Glomerular endothelial cell (primary cell): ENCODE measurements at regions not wholly inside any gene's neighbourhood (a gene's known extent, or its start where the extent isn't known, plus 50 kb on each side); places are given as distances from the start of the nearest gene placed in this dataset.
"Not testable (repeated sequence)": the region's sequence is repeated elsewhere in the genome, so short reads cannot be mapped to it uniquely, and the experiment has no call there.

Experiments used
- DNase-seq: peaks from one replicate; pipeline ENCODE4 v3.0.0-alpha.2; 2011; ENCODE audit warnings: low read depth, low spot score; ENCODE audit errors: extremely low read depth

DNA sequence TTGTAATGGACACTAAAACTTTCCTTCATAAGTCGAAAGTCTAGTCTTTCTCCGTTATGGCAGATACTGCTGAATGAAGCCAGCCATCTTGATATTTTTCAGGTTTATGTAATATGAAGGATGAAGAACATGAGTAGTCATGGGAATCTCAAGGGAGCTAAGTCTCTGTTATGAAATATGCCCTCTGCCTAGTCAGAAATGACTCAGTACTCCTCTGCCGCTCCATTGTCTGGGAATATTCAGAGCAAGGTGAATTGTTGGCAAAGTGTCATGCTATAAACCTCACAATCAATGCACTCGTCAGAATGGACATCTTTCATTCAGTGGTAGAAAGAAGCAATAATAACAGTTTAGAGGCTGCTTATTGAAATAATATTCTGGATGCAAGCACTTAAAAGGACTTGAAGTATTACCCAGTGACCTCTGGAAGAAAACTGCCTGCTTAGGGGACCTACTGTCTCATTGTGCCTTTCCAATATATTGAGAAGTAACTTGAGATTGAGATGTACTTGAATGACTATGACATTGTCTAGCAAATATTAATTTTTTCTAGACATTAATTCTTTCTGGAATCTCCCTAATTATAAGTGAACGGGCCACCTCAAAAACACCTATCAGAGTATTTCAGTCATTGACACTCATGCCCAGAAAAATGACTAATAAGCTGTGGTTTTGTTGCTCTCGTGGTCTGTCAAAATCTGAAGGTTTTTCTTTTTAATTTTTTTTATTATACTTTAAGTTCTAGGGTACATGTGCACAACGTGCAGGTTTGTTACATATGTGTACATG, 1011.5 kb upstream of the ACO1 start:
- DNase-seq: no peak

GRCh38 chr9:31377358-31377757, 1007.1 kb upstream of the ACO1 start:
- no peak for DNase-seq

GRCh38 chr9:31388660-31389059, 995.8 kb upstream of the ACO1 start:
- no peak for DNase-seq

- DNase-seq: no peak
Observed at GRCh38 chr9:31389075-31389474, 995.4 kb upstream of the ACO1 start.

- DNase-seq: no peak
Observed at GRCh38 chr9:31390403-31391025, 993.9 kb upstream of the ACO1 start.

DNA sequence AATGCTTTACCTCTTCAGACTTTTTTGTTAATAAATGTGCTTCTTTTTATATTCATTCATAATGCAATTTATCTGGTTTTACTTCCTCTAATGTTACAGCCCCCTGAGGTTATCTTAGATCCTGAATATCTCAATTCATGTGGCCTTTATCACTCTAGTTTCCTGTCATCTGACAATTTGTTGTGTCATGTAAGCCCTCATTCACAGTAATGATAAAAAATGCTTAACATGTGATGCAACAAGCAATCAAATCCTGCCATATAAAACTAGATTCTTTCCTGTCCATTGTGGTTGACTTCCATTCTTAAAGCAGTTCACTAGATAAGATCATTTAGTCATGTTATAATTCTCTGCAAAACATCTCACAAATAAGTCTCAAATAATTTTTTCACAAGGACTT, 991.2 kb upstream of the ACO1 start:
- no peak for DNase-seq

GRCh38 chr9:31394015-31394473, 990.4 kb upstream of the ACO1 start:
- DNase-seq: no peak

GRCh38 chr9:31412081-31412480, 972.4 kb upstream of the ACO1 start:
- no peak for DNase-seq

- no peak for DNase-seq
Observed at GRCh38 chr9:31415164-31415563, 969.3 kb upstream of the ACO1 start.

- DNase-seq: no peak
Observed at GRCh38 chr9:31418419-31418818, 966.0 kb upstream of the ACO1 start.

DNA sequence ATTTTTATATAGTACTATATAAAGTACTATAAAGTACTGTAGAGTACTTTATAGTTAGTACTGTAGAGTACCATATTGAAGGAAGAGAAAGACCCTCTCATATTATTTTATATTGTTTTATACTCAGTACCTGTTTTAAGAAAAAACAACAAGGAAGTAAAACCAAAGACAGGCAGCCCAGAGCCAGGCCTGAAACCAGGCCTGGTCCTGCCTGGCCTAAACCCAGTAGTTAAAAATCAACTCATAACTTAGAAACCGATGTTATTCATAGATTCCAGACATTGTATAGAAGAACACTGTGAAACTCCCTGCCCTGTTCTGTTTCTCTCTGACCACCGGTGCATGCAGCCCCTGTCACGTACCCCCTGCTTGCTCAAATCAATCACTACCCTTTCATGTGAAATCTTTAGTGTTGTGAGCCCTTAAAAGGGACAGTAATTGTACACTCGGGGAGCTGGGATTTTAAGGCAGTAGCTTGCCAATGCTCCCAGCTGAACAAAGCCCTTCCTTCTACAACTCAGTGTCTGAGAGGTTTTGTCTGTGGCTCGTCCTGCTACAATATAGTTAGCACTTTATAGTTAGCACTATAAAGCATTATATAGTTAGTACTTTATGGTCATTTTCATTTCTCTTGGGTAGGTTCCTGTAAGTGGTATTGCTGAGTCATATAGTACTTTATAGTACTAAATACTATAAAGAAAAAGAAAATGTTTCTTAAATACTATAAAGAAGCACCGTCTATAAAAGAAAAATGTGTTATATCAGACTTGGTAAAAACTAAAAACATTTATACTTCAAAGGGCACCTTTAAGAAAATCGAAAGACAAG, 940.6 kb upstream of the ACO1 start:
- not testable (repeated sequence) for DNase-seq

- no peak for DNase-seq
Observed at GRCh38 chr9:31445357-31445756, 939.1 kb upstream of the ACO1 start.

GRCh38 chr9:31445960-31446359, 938.5 kb upstream of the ACO1 start:
- no peak for DNase-seq

GRCh38 chr9:31467075-31467474, 917.4 kb upstream of the ACO1 start:
- DNase-seq: no peak

- no peak for DNase-seq
Observed at GRCh38 chr9:31470051-31470450, 914.4 kb upstream of the ACO1 start.

DNA sequence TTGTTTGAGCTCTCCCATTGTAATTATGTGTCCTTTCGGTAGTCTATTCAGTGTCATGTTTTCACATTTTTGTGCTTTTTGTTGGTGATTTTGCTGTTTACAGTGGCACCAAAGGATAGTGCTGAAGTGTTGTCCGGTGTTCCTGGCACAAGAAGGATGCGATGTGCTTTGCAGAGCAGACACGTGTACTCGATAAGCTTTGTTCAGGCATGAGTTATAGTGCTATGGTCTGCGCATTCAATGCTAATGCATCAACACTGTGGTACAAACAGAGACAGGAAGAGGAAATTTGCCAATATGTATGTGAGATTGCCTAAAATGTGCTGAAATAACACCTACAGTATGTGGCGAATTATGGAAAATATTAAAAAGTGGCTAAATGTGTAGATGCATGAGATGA, 913.4 kb upstream of the ACO1 start:
- no peak for DNase-seq

- no peak for DNase-seq
Observed at GRCh38 chr9:31486630-31487029, 897.8 kb upstream of the ACO1 start.

GRCh38 chr9:31490551-31491106, 893.8 kb upstream of the ACO1 start:
- DNase-seq: no peak

DNA sequence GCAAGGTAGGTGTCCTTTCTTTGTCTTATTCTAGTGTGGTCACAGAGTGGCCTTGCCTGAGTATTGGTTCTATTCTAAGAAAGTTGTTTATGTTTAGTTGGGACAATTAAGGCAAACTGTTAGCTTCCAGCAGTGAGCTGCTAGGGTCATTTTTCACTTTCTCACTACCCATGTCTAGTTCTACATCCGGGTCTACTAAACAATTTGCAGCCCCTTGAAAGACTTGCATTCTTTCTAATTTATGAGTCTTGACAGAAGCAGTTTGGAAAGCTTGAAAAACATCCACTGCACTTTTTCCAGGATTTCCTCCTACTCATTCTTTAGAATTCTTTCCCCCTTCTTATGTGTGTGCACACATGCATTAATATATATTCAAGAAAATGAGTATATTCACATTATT, 892.2 kb upstream of the ACO1 start:
- DNase-seq: no peak

GRCh38 chr9:31500422-31500821, 884.0 kb upstream of the ACO1 start:
- DNase-seq: no peak

GRCh38 chr9:31519011-31519410, 865.4 kb upstream of the ACO1 start:
- no peak for DNase-seq
